ENCODE measurements at regions not wholly inside any gene's neighbourhood (a gene's known extent, or its start where the extent isn't known, plus 50 kb on each side); places are given as distances from the start of the nearest gene placed in this dataset.
"Not testable (repeated sequence)": the region's sequence is repeated elsewhere in the genome, so short reads cannot be mapped to it uniquely, and the experiment has no call there.

DNA sequence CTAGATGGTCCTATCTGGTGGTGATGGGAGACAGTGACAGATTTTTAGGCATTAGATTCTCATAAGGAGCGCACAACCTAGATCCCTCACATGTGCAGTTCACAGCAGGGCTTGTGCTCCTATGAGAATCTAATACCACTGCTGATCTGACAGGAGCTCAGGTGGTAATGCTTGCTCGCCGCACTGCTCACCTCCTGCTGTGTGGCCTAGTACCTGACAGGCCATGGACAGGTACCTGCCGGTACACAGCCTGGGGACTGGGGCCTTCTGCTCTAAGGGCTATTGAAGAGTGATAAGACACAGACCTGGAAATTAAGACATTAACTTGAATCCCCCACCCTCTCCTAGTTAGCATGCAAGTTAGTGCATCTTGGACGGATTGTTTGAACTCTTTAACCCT is 64.4 kb downstream of the KLRB1 start:
- H2AFZ ChIP-seq (ENCODE audit: low read length); H3K4me2 ChIP-seq (ENCODE audit: low read length); DNase-seq (ENCODE audit: low spot score); H3K9me2 ChIP-seq (ENCODE audit: insufficient read depth, low read length); H3K36me3 ChIP-seq (ENCODE audit: insufficient read depth, low read length); H3K4me3 ChIP-seq (ENCODE audit: low read depth, low read length, poor library complexity, severe bottlenecking); H3K9me3 ChIP-seq (ENCODE audit: low read length); CTCF ChIA-PET (ENCODE audit: unreplicated experiment); POLR2A ChIA-PET; H3K4me1 ChIP-seq (ENCODE audit: insufficient read depth, low read length, poor library complexity, severe bottlenecking); BruUV-seq (replicated peaks); H4K20me1 ChIP-seq (ENCODE audit: insufficient read depth, low read length); intact Hi-C loops (cut with micrococcal nuclease; ENCODE audit: unreplicated experiment); H3K79me2 ChIP-seq (ENCODE audit: insufficient read depth, low read depth, low read length); H3K27ac ChIP-seq (ENCODE audit: low read depth, low read length, poor library complexity, severe bottlenecking): not testable (repeated sequence)

DNA sequence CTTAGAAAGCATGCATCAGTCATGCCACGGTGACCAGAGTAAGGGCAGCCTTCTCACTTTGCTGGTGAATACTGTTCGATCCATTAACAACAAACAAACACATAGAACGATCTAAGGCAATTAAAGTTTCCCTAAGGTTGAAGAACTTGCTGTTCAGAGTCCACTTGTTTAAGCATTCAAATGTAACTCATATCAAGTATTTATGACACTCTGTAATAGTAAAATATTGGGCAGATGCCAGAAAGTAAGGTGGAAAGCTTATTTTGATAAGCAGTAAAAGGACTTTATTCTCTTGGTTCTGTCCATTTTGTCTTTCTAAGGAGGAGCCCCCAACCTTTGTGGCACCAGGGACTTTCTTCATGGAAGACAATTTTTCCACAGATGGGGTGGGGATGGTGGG is 64.9 kb downstream of the KLRB1 start:
- not testable (repeated sequence) for H3K27ac ChIP-seq (ENCODE audit: low read depth, low read length, poor library complexity, severe bottlenecking); BruUV-seq (replicated peaks)

DNA sequence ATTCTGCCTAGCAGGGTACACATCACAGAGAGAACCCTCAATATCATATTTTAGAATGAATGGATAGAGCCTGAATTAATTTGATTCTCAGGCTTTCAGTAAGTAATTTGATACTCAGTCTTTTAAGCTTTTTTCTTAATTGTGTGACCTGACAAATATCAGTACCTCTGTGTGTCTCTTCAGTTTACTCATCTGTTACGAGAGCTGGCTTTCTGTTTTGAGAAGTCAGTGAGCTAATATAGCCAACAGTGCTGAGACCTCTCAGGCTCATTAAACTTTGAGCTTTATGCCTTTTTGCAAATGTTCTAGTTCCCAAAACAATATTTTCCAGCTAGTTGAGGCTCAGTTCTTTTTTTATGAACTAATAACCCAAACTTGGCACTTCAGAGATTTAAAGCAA is 91.8 kb downstream of the KLRB1 start:
- intact Hi-C loops (cut with micrococcal nuclease; ENCODE audit: unreplicated experiment); H3K36me3 ChIP-seq (ENCODE audit: insufficient read depth, low read length); POLR2A ChIA-PET; H3K9me3 ChIP-seq (ENCODE audit: low read length); H3K9me2 ChIP-seq (ENCODE audit: insufficient read depth, low read length); H4K20me1 ChIP-seq (ENCODE audit: insufficient read depth, low read length); H3K79me2 ChIP-seq (ENCODE audit: insufficient read depth, low read depth, low read length); CTCF ChIA-PET (ENCODE audit: unreplicated experiment); BruUV-seq (replicated peaks): not testable (repeated sequence)
- Histone ChIP-seq H3K4me3 (ENCODE audit: low read depth, low read length, poor library complexity, severe bottlenecking) (peak overlapping the region; percentile 36), H3K27ac (ENCODE audit: low read depth, low read length, poor library complexity, severe bottlenecking) (peak overlapping the region; percentile 39), H3K4me2 (ENCODE audit: low read length) (peak overlapping the region; percentile 61), H2AFZ (ENCODE audit: low read length) (peak overlapping the region; percentile 76; the same call in 1 of the 2 replicates), H3K4me1 (ENCODE audit: insufficient read depth, low read length, poor library complexity, severe bottlenecking) (peaks cover 16% of the 10 kb centered on the region)
- DNase-seq (ENCODE audit: low spot score): peak; percentile 18

More for the DNA sequence above, 64.9 kb downstream of the KLRB1 start:
- DNase-seq (ENCODE audit: low spot score); H3K9me2 ChIP-seq (ENCODE audit: insufficient read depth, low read length); H3K4me1 ChIP-seq (ENCODE audit: insufficient read depth, low read length, poor library complexity, severe bottlenecking); H2AFZ ChIP-seq (ENCODE audit: low read length); CTCF ChIA-PET (ENCODE audit: unreplicated experiment); H3K79me2 ChIP-seq (ENCODE audit: insufficient read depth, low read depth, low read length); intact Hi-C loops (cut with micrococcal nuclease; ENCODE audit: unreplicated experiment); H3K9me3 ChIP-seq (ENCODE audit: low read length); POLR2A ChIA-PET; H3K4me2 ChIP-seq (ENCODE audit: low read length); H4K20me1 ChIP-seq (ENCODE audit: insufficient read depth, low read length); H3K36me3 ChIP-seq (ENCODE audit: insufficient read depth, low read length); H3K4me3 ChIP-seq (ENCODE audit: low read depth, low read length, poor library complexity, severe bottlenecking): not testable (repeated sequence)

DNA sequence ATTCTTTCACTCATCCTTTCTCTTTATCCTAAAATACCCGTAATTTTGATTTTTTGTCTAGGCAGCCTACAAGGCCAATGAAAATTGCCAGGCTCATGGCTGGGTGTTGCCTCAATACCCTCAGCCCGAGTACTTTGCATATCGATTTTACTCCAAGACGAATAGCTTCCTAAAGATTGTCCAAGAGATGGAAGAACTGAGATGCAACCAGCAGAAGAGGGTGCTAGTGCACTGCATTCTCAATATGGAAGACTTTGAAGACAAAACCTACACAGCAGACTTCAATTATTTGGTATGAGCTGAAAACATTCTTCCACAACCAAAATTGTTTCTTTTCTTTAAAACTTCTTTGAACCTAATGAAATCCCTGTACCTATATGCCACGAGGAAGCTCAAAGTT is 95.0 kb downstream of the KLRB1 start:
- H3K79me2 ChIP-seq (ENCODE audit: insufficient read depth, low read depth, low read length); DNase-seq (ENCODE audit: low spot score); H3K4me3 ChIP-seq (ENCODE audit: low read depth, low read length, poor library complexity, severe bottlenecking); H3K9me3 ChIP-seq (ENCODE audit: low read length); H2AFZ ChIP-seq (ENCODE audit: low read length); CTCF ChIA-PET (ENCODE audit: unreplicated experiment); H3K36me3 ChIP-seq (ENCODE audit: insufficient read depth, low read length); H3K4me2 ChIP-seq (ENCODE audit: low read length); BruUV-seq (replicated peaks); H3K9me2 ChIP-seq (ENCODE audit: insufficient read depth, low read length); H4K20me1 ChIP-seq (ENCODE audit: insufficient read depth, low read length); POLR2A ChIA-PET; H3K27ac ChIP-seq (ENCODE audit: low read depth, low read length, poor library complexity, severe bottlenecking); intact Hi-C loops (cut with micrococcal nuclease; ENCODE audit: unreplicated experiment): not testable (repeated sequence)
- peaks cover 40% of the 10 kb centered on the region for H3K4me1 ChIP-seq (ENCODE audit: insufficient read depth, low read length, poor library complexity, severe bottlenecking)
- TF ChIP-seq, protein P1, sequence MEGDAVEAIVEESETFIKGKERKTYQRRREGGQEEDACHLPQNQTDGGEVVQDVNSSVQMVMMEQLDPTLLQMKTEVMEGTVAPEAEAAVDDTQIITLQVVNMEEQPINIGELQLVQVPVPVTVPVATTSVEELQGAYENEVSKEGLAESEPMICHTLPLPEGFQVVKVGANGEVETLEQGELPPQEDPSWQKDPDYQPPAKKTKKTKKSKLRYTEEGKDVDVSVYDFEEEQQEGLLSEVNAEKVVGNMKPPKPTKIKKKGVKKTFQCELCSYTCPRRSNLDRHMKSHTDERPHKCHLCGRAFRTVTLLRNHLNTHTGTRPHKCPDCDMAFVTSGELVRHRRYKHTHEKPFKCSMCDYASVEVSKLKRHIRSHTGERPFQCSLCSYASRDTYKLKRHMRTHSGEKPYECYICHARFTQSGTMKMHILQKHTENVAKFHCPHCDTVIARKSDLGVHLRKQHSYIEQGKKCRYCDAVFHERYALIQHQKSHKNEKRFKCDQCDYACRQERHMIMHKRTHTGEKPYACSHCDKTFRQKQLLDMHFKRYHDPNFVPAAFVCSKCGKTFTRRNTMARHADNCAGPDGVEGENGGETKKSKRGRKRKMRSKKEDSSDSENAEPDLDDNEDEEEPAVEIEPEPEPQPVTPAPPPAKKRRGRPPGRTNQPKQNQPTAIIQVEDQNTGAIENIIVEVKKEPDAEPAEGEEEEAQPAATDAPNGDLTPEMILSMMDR (conservative IDR thresholded peaks at IDR 0.05; ENCODE audit: low read length): peak; percentile 36; the same call in 1 of the 2 replicates

DNA sequence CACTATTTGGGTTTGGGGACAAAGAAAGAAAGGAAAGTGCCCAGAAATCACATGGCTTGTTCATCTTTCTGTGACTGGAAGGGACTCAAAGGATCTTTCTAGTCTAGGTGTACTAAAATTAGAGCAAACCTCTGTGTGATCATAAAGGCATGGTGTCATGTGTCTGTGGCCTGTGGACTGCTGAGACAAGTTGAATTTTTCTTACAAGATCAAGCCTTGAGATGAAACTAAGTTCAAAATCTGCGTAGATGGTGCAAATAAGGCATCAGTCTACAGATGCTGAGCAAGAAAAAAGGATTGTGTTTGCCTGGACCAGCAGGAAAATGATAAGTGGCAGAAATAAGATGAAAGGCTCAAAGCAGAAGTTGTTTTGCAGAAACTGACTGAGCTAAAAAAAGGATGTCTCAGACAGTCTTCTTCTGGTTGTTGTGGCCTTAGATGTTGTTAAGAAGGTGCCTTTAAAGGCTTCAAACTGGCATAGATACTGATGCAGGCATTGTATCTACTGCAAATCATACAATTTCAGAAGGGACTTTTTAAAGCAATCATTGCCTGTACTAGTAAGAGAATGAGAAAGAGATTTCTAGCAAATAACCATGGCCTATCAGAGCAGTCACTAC is 97.2 kb downstream of the KLRB1 start:
- H3K9me2 ChIP-seq (ENCODE audit: insufficient read depth, low read length); H3K9me3 ChIP-seq (ENCODE audit: low read length); H4K20me1 ChIP-seq (ENCODE audit: insufficient read depth, low read length); H3K79me2 ChIP-seq (ENCODE audit: insufficient read depth, low read depth, low read length); BruUV-seq (replicated peaks); CTCF ChIA-PET (ENCODE audit: unreplicated experiment); H3K36me3 ChIP-seq (ENCODE audit: insufficient read depth, low read length): not testable (repeated sequence)
- H3K4me2 ChIP-seq (ENCODE audit: low read length): peak overlapping the region; percentile 69
- intact Hi-C loops (cut with micrococcal nuclease; ENCODE audit: unreplicated experiment): loop anchor here (2.0 kb wide), 1 partner anchor 106 kb away; no protein-coding TSS in a partner anchor
- POLR2A ChIA-PET: interaction anchor here (1.2 kb wide), 1 partner anchor 9 kb away, joined by 4 read pairs; no protein-coding TSS in a partner anchor
- peaks cover 39% of the 10 kb centered on the region for H3K4me1 ChIP-seq (ENCODE audit: insufficient read depth, low read length, poor library complexity, severe bottlenecking)
- H3K4me3 ChIP-seq (ENCODE audit: low read depth, low read length, poor library complexity, severe bottlenecking): peak overlapping the region; percentile 34
- peak overlapping the region; percentile 94 for H2AFZ ChIP-seq (ENCODE audit: low read length)
- DNase-seq (ENCODE audit: low spot score): peak; percentile 59
- peak overlapping the region; percentile 91 for H3K27ac ChIP-seq (ENCODE audit: low read depth, low read length, poor library complexity, severe bottlenecking)
